Endothelial cell (in vitro differentiated cells): ENCODE measurements at regions not wholly inside any gene's neighbourhood (a gene's known extent, or its start where the extent isn't known, plus 50 kb on each side); places are given as distances from the start of the nearest gene placed in this dataset.

Source experiments
- DNase-seq: peaks from one replicate; pipeline ENCODE4 v3.0.0; 2021; ENCODE audit warnings: low spot score
- H3K27ac Mint-ChIP-seq: one replicate; pipeline ENCODE4 v1.8.0; 2021; ENCODE audit warnings: mixed read lengths, inconsistent platforms; ENCODE audit not compliant: unreplicated experiment
- H3K27me3 Mint-ChIP-seq: one replicate; pipeline ENCODE4 v1.8.0; 2021; ENCODE audit warnings: mild to moderate bottlenecking, moderate library complexity, mixed read lengths, inconsistent platforms; ENCODE audit not compliant: unreplicated experiment
- H3K36me3 Mint-ChIP-seq: one replicate; pipeline ENCODE4 v1.8.0; 2021; ENCODE audit warnings: mild to moderate bottlenecking, low read depth, mixed read lengths, inconsistent platforms; ENCODE audit not compliant: unreplicated experiment
- H3K4me1 Mint-ChIP-seq: one replicate; pipeline ENCODE4 v1.8.0; 2021; ENCODE audit warnings: mild to moderate bottlenecking, mixed read lengths, inconsistent platforms; ENCODE audit not compliant: unreplicated experiment
- H3K4me3 Mint-ChIP-seq: one replicate; pipeline ENCODE4 v1.8.0; 2021; ENCODE audit warnings: mild to moderate bottlenecking, mixed read lengths, inconsistent platforms; ENCODE audit not compliant: unreplicated experiment
- H3K9me3 Mint-ChIP-seq: one replicate; pipeline ENCODE4 v1.8.0; 2021; ENCODE audit warnings: mixed read lengths, inconsistent platforms; ENCODE audit not compliant: unreplicated experiment
- TF ChIP-seq, protein P1 (sequence below): fragments of 200-600 bp; sonication (generic); IDR thresholded peaks from one replicate; pipeline ENCODE4 v1.5.0; 2021; ENCODE audit warnings: antibody characterized with exemption; ENCODE audit not compliant: unreplicated experiment

DNA sequence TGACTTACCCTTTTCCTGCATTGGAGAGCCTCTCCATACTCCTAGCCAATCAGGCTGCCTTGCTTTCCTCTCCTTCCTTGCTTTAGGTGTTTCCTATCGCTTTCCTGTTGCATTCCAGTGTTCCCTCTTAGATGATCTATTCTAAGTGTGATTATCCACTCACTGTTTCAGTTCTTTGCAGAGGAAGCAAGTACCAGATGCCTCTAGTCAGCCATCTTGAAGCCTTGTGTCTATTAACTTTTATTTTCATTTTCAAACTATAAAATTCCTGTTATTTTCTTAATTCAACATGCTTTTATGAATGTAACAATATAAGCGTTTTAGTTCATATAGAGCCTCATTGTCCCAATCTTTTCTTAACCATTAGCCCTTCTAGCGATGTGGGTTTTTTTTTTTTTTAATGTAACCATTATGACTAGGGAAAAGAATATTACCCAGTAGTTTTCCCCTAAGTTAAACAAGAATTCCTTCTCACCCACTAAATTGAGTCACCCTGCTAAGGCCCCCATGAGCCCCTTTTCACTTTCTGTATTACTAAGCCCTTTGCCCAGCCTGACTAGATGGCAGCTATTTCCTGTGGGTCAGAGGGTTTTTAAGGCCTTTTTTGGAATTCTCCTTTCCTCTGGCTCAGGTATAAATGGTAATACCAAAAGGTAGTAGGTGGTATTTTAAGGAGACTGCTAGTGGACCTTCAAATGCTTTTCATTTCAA lies 229.4 kb upstream of the CTNNB1 start:
- peaks cover 12% of the 10 kb centered on the region for H3K27me3 Mint-ChIP-seq
- H3K27ac Mint-ChIP-seq = no peak overlapping the region
- H3K4me1 Mint-ChIP-seq = peaks cover 39% of the 10 kb centered on the region
- DNase-seq = no peak
- TF ChIP-seq, protein P1, sequence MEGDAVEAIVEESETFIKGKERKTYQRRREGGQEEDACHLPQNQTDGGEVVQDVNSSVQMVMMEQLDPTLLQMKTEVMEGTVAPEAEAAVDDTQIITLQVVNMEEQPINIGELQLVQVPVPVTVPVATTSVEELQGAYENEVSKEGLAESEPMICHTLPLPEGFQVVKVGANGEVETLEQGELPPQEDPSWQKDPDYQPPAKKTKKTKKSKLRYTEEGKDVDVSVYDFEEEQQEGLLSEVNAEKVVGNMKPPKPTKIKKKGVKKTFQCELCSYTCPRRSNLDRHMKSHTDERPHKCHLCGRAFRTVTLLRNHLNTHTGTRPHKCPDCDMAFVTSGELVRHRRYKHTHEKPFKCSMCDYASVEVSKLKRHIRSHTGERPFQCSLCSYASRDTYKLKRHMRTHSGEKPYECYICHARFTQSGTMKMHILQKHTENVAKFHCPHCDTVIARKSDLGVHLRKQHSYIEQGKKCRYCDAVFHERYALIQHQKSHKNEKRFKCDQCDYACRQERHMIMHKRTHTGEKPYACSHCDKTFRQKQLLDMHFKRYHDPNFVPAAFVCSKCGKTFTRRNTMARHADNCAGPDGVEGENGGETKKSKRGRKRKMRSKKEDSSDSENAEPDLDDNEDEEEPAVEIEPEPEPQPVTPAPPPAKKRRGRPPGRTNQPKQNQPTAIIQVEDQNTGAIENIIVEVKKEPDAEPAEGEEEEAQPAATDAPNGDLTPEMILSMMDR = no peak
- H3K4me3 Mint-ChIP-seq = peak overlapping the region; percentile 24
- H3K36me3 Mint-ChIP-seq = peaks cover 4% of the 10 kb centered on the region
- no peaks in the 10 kb centered on the region for H3K9me3 Mint-ChIP-seq

DNA sequence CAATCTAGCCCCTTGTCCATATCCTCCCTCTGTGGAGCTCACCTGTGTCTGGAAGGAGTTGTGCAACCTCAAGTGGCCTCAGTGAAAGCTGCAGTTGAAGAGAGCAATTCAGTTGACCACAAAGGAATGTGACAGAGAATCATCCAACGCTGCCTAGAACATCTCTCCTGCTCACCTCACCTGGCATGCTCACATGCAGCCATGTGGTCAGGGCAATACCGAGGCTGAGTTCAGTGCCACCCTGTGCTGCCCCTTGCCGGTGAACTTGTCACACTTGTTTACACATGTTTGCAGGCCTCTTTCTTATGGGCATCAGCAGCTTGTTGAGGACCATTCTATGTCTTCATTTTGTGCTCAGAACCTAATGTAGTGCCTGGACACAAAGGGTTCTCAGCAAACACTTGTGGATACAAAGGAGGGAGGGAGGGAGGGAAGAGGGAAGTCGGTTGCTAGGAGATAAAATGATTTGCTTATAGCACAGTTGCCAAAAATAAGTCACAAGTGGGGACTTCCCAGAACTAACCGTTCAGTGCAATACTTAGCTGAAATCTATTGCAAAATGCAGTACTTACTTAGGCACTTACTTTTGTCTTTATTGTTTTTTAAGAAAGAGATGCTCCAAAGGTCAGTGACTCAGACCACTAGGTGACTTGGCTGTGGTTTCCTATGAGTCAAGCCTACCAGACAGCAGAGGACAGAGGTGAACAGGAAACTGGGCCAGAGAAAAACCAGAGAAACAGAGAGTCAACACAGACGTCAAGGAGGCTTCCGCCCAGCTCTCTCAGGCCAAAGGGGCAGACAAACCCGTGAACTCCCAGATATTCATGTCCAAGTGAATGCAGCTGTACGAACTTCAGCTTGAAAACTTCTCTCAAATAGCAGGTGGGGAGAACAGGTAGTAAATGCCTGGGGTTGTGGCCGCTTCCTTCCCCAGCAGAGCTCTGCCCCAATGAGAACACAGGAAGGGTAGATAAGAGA lies 227.8 kb upstream of the CTNNB1 start:
- H3K9me3 Mint-ChIP-seq = no peaks in the 10 kb centered on the region
- peaks cover 15% of the 10 kb centered on the region for H3K27me3 Mint-ChIP-seq
- peaks cover 53% of the 10 kb centered on the region for H3K4me1 Mint-ChIP-seq
- TF ChIP-seq, protein P1 = no peak
- DNase-seq = no peak
- H3K27ac Mint-ChIP-seq = peak overlapping the region; percentile 53
- H3K4me3 Mint-ChIP-seq = no peak overlapping the region
- H3K36me3 Mint-ChIP-seq = peaks cover 4% of the 10 kb centered on the region

GRCh38 chr3:40972350-40972749 lies 227.0 kb upstream of the CTNNB1 start:
- TF ChIP-seq, protein P1 = no peak
- Mint-ChIP-seq H3K4me1 (peaks cover 62% of the 10 kb centered on the region), H3K36me3 (peaks cover 4% of the 10 kb centered on the region), H3K9me3 (no peaks in the 10 kb centered on the region), H3K4me3 (no peak overlapping the region), H3K27me3 (peaks cover 18% of the 10 kb centered on the region), H3K27ac (peak overlapping the region; percentile 53)
- no peak for DNase-seq

DNA sequence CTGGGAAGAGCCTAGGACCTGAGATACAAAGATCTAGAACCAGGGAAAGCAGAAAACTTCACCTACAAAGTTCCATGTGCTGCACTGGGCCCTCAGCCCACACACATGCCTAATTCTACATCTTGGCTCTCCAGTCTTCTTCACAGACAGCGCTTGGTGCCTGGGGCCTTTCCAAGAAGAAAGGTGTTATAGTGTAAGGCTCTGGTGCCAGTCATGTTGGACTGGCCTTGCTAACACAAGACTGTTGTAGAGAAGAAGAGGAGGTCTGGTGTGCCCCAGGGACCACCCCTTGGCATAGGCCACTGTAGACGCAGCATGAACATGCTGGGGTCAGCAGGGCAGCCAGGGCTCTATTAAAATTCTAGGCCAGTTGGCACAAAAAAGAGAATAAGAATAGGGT lies 226.2 kb upstream of the CTNNB1 start:
- Mint-ChIP-seq H3K27me3 (peaks cover 18% of the 10 kb centered on the region), H3K4me1 (peaks cover 69% of the 10 kb centered on the region), H3K9me3 (no peaks in the 10 kb centered on the region), H3K4me3 (no peak overlapping the region), H3K36me3 (peaks cover 4% of the 10 kb centered on the region), H3K27ac (no peak overlapping the region)
- DNase-seq = no peak
- TF ChIP-seq, protein P1 = no peak
